ENCODE measurements at regions not wholly inside any gene's neighbourhood (a gene's known extent, or its start where the extent isn't known, plus 50 kb on each side); places are given as distances from the start of the nearest gene placed in this dataset.

DNA sequence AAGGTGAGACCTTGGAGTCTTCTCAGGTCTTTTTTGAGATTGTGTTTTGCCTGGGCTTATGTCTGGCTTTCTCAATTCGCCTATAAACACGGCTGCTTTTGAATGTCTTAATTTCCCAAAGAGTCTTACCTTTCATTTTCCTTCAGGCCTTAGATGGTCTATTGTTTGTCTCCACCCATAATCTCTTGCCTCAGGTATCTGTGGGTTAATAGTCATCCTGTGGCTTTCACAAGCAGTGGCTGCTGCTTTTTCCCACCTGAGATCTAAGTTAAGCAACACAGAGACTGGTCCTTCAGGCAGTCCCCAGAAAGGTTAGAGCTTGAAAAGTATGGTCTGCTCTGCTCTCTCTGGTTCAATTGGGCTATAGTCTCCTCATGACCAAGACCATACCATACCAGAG is 275.3 kb downstream of the INSIG2 start:
- CTCF ChIA-PET, result no interaction called here
- POLR2A ChIA-PET (ENCODE audit: low non-redundant PET), result no interaction called here

GRCh38 chr2:118356051-118356450 is 267.8 kb downstream of the INSIG2 start:
- CTCF ChIA-PET, result no interaction called here
- TF ChIP-seq CTCF (conservative IDR thresholded peaks at IDR 0.05; ENCODE audit: low read depth, low read length) (no peak), EZH2 (IDR thresholded peaks at IDR 0.05; ENCODE audit: borderline replicate concordance, low read depth, low read length, poor library complexity, severe bottlenecking) (no peak)
- no TSS peak for BruUV-seq (replicated peaks)
- H3K4me1 ChIP-seq (ENCODE audit: insufficient read depth, low read length, poor library complexity, severe bottlenecking), result no peaks in the 10 kb centered on the region
- POLR2A ChIA-PET (ENCODE audit: low non-redundant PET), result no interaction called here
- DNase-seq (ENCODE audit: low spot score), result no peak
- intact Hi-C loops (cut with micrococcal nuclease; ENCODE audit: unreplicated experiment), result no loop called here
- H3K36me3 ChIP-seq (ENCODE audit: insufficient read depth, low read length, poor library complexity, severe bottlenecking), result no peaks in the 10 kb centered on the region
- H3K27me3 ChIP-seq (replicated peaks; ENCODE audit: insufficient read depth, low read depth, low read length, poor library complexity), result no peaks in the 10 kb centered on the region
- no peak overlapping the region for H3K4me3 ChIP-seq (ENCODE audit: low read depth, low read length, poor library complexity, severe bottlenecking)
- H3K9me3 ChIP-seq (ENCODE audit: low read depth, low read length, poor library complexity, severe bottlenecking), result no peaks in the 10 kb centered on the region
- H3K27ac ChIP-seq (ENCODE audit: low read depth, low read length, poor library complexity, severe bottlenecking), result no peak overlapping the region

More for the DNA sequence above, 275.3 kb downstream of the INSIG2 start:
- no peaks in the 10 kb centered on the region for H3K36me3 ChIP-seq (ENCODE audit: insufficient read depth, low read length, poor library complexity, severe bottlenecking)
- H3K4me3 ChIP-seq (ENCODE audit: low read depth, low read length, poor library complexity, severe bottlenecking), result no peak overlapping the region
- BruUV-seq (replicated peaks), result no TSS peak
- TF ChIP-seq EZH2 (IDR thresholded peaks at IDR 0.05; ENCODE audit: borderline replicate concordance, low read depth, low read length, poor library complexity, severe bottlenecking) (no peak), CTCF (conservative IDR thresholded peaks at IDR 0.05; ENCODE audit: low read depth, low read length) (no peak)
- no peaks in the 10 kb centered on the region for H3K9me3 ChIP-seq (ENCODE audit: low read depth, low read length, poor library complexity, severe bottlenecking)
- intact Hi-C loops (cut with micrococcal nuclease; ENCODE audit: unreplicated experiment), result no loop called here
- H3K27me3 ChIP-seq (replicated peaks; ENCODE audit: insufficient read depth, low read depth, low read length, poor library complexity), result no peaks in the 10 kb centered on the region
- H3K4me1 ChIP-seq (ENCODE audit: insufficient read depth, low read length, poor library complexity, severe bottlenecking), result no peaks in the 10 kb centered on the region
- DNase-seq (ENCODE audit: low spot score), result no peak
- no peak overlapping the region for H3K27ac ChIP-seq (ENCODE audit: low read depth, low read length, poor library complexity, severe bottlenecking)

DNA sequence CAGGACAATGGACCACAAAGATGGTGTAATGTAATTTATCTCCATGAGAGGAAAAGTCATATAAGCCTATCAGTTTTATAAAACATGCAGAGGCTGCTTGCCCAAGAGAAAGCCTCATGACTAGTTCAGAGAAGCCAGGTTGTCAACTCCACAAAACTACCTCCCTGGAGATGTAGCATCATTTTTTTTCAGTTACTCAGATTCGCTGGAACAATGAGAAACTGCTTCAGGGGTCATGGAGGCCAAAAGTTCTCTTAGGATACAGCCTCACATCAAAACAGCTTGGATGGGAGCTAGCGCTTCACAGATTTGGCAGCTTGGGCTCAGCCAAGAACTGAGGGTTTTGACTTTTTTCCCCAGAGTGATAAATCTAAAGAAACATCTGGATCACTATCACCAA is 263.5 kb downstream of the INSIG2 start:
- Histone ChIP-seq H3K4me1 (ENCODE audit: insufficient read depth, low read length, poor library complexity, severe bottlenecking) (no peaks in the 10 kb centered on the region), H3K27me3 (replicated peaks; ENCODE audit: insufficient read depth, low read depth, low read length, poor library complexity) (no peaks in the 10 kb centered on the region), H3K27ac (ENCODE audit: low read depth, low read length, poor library complexity, severe bottlenecking) (no peak overlapping the region), H3K4me3 (ENCODE audit: low read depth, low read length, poor library complexity, severe bottlenecking) (no peak overlapping the region), H3K9me3 (ENCODE audit: low read depth, low read length, poor library complexity, severe bottlenecking) (no peaks in the 10 kb centered on the region), H3K36me3 (ENCODE audit: insufficient read depth, low read length, poor library complexity, severe bottlenecking) (no peaks in the 10 kb centered on the region)
- no peak for TF ChIP-seq EZH2 (IDR thresholded peaks at IDR 0.05; ENCODE audit: borderline replicate concordance, low read depth, low read length, poor library complexity, severe bottlenecking)
- TF ChIP-seq CTCF (conservative IDR thresholded peaks at IDR 0.05; ENCODE audit: low read depth, low read length), result no peak
- no TSS peak for BruUV-seq (replicated peaks)
- CTCF ChIA-PET, result no interaction called here
- intact Hi-C loops (cut with micrococcal nuclease; ENCODE audit: unreplicated experiment), result no loop called here
- no peak for DNase-seq (ENCODE audit: low spot score)
- POLR2A ChIA-PET (ENCODE audit: low non-redundant PET), result no interaction called here

Data from A673 (cell line).